ENCODE measurements at regions not wholly inside any gene's neighbourhood (a gene's known extent, or its start where the extent isn't known, plus 50 kb on each side); places are given as distances from the start of the nearest gene placed in this dataset.

- TF ChIP-seq ZNF512 (CRISPR knock-in tag; IDR thresholded peaks at IDR 0.05) (no peak), TSC22D2 (CRISPR knock-in tag; IDR thresholded peaks at IDR 0.05; ENCODE audit: borderline replicate concordance) (no peak), TOPORS (CRISPR knock-in tag; IDR thresholded peaks at IDR 0.05) (no peak), KIAA2018 (CRISPR knock-in tag; IDR thresholded peaks at IDR 0.05; ENCODE audit: borderline replicate concordance) (no peak), PAX8 (CRISPR knock-in tag; IDR thresholded peaks at IDR 0.05; ENCODE audit: borderline replicate concordance) (no peak), ZNF704 (CRISPR knock-in tag; IDR thresholded peaks at IDR 0.05; ENCODE audit: borderline replicate concordance) (no peak), GRHL1 (CRISPR knock-in tag; conservative IDR thresholded peaks at IDR 0.05) (no peak), RFXAP (CRISPR knock-in tag; IDR thresholded peaks at IDR 0.05; ENCODE audit: borderline replicate concordance) (no peak), MXD3 (CRISPR knock-in tag; IDR thresholded peaks at IDR 0.05) (0 out of 2 replicates have a peak, but pooled peaks have one; percentile 17), ZNF431 (CRISPR knock-in tag; IDR thresholded peaks at IDR 0.05; ENCODE audit: borderline replicate concordance, low read depth) (0 out of 2 replicates have a peak, but pooled peaks have one; percentile 44)
These were observed 117.4 kb upstream of the SLC45A1 start (continued) for GRCh38 chr1:8200317-8201115.
